Kidney epithelial cell (primary cell): ENCODE measurements at regions not wholly inside any gene's neighbourhood (a gene's known extent, or its start where the extent isn't known, plus 50 kb on each side); places are given as distances from the start of the nearest gene placed in this dataset.

ENCODE experiments used
- DNase-seq: peaks from one replicate; pipeline ENCODE4 v3.0.0-alpha.2; 2010; ENCODE audit warnings: low read depth
- H3K27me3 ChIP-seq: 2 replicates; pipeline ENCODE4 v1.6.0; 2011; ENCODE audit warnings: low read length; ENCODE audit not compliant: control insufficient read depth, insufficient read depth
- H3K36me3 ChIP-seq: 2 replicates; pipeline ENCODE4 v1.5.1; 2011; ENCODE audit warnings: low read length; ENCODE audit not compliant: control insufficient read depth, insufficient read depth
- H3K4me3 ChIP-seq: 2 replicates; pipeline ENCODE4 v1.5.1; 2011; ENCODE audit warnings: low read depth, mild to moderate bottlenecking, control low read depth, low read length
- TF ChIP-seq, protein P1 (sequence below): IDR thresholded peaks from 2 replicates; pipeline ENCODE4 v1.5.1; 2011; ENCODE audit warnings: mild to moderate bottlenecking, moderate library complexity, low read length, control low read depth, inconsistent platforms; ENCODE audit not compliant: insufficient read depth, poor library complexity, severe bottlenecking

DNA sequence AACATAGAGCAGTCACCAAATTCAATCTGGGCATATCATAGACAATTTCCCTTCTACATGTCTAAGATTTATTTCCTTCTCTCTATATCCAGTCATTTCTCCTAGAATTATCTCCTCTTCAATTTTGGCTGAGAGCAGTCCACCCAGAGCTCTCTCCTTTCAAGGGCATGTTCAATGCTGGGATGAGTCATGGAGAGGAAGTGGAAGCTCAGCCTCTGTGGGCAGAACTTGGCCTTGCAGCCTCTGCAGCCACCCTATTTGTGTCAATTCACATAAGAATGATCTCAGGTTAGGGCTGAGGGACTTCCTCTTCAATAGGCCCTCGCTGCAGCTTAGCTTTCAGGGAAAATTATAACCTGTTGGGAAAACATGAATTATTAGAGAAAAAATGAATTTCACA lies 560.8 kb downstream of the POM121L12 start:
- Histone ChIP-seq H3K4me3 (no peak overlapping the region), H3K36me3 (no peaks in the 10 kb centered on the region), H3K27me3 (no peaks in the 10 kb centered on the region)
- TF ChIP-seq, protein P1, sequence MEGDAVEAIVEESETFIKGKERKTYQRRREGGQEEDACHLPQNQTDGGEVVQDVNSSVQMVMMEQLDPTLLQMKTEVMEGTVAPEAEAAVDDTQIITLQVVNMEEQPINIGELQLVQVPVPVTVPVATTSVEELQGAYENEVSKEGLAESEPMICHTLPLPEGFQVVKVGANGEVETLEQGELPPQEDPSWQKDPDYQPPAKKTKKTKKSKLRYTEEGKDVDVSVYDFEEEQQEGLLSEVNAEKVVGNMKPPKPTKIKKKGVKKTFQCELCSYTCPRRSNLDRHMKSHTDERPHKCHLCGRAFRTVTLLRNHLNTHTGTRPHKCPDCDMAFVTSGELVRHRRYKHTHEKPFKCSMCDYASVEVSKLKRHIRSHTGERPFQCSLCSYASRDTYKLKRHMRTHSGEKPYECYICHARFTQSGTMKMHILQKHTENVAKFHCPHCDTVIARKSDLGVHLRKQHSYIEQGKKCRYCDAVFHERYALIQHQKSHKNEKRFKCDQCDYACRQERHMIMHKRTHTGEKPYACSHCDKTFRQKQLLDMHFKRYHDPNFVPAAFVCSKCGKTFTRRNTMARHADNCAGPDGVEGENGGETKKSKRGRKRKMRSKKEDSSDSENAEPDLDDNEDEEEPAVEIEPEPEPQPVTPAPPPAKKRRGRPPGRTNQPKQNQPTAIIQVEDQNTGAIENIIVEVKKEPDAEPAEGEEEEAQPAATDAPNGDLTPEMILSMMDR: peak; percentile 45
- peak; percentile 37 for DNase-seq

DNA sequence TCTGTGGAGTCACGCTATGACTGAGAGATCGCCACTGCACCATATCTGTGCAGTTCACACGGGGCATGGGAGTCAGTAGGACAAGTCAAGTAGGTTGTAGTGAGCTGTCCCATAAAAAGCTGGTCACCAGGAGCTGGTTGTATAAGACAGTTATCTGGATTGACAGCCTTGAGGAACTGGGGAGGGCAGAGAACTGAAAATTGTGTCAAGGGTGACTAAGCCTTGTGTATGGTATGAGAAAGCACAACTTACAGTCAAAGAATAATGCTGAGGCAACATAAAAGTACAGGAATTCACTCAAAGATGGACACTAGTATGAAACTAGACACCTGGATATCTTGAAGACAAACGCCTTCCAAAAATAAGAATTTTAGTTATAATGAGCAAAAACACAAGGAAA lies 564.9 kb downstream of the POM121L12 start:
- no peak for DNase-seq
- TF ChIP-seq, protein P1: no peak
- Histone ChIP-seq H3K27me3 (no peaks in the 10 kb centered on the region), H3K4me3 (no peak overlapping the region), H3K36me3 (no peaks in the 10 kb centered on the region)

DNA sequence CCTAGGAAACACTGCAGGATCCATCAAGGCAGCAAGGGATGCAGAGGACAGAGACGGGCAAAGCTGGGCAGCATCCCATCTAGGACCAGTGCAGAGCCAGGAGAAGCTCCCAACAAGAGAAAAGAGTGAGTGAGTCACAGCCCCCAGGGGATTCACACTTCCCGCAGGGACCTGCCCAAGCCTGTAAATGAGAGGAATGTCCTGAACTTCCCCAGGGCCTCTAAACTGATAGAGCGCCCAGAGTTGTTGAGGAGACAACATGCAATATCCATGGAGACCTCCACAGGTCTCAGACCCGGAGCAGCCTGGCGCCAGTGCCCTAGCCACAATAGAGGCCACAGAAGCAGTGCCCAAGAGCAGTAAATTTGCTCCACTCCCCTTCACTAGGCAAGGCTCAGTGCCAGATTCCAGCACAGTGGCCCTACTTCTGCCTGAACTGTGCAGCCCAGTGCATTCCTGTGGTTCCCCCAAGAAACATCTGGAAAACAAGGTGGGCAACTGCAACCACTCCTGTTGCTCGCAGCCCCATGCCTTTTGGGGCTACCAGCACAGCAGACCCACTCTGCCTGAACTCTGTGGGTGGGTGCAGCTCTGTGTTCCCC lies 567.5 kb downstream of the POM121L12 start:
- TF ChIP-seq, protein P1: no peak
- Histone ChIP-seq H3K27me3 (no peaks in the 10 kb centered on the region), H3K36me3 (no peaks in the 10 kb centered on the region), H3K4me3 (no peak overlapping the region)
- DNase-seq: no peak

DNA sequence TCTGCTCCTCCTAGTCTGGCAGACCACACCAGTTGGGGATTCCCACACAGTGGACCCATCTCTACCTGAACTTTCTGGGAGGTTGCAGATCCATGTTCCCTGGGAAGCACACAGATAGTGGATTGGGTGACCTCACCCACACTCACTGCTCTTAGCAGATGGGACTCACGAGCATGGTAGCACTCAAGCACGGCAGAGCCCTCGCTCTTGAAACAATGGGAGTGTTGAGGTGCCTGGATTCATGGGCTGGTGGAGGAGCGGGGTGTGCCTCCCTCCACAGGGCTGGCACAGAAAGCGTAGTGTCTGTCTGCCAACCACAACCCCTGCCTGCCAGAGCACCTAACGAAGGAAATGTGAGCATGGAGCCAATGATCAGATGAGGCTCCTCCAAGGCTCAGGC lies 568.0 kb downstream of the POM121L12 start:
- TF ChIP-seq, protein P1: no peak
- Histone ChIP-seq H3K4me3 (no peak overlapping the region), H3K27me3 (no peaks in the 10 kb centered on the region), H3K36me3 (no peaks in the 10 kb centered on the region)
- no peak for DNase-seq

DNA sequence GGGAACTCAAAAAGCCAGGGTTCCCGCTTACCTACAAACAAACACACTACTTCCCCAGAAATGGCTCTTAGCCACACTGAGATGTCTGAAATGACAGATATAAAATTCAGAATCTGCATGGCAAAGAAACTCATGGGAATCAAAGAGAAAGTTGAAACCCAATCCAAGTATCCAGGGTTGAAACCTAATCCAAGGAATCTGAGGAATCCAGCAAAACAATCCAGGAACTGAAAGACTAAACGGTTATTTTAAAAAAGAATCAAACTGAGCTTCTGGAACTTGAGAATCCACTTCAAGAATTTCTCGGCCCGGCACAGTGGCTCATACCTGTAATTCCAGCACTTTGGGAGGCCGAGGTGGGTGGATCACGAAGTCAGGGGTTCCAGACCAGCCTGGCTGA lies 568.8 kb downstream of the POM121L12 start:
- DNase-seq: no peak
- H3K27me3 ChIP-seq: no peaks in the 10 kb centered on the region
- H3K36me3 ChIP-seq: no peaks in the 10 kb centered on the region
- TF ChIP-seq, protein P1: no peak
- H3K4me3 ChIP-seq: no peak overlapping the region

DNA sequence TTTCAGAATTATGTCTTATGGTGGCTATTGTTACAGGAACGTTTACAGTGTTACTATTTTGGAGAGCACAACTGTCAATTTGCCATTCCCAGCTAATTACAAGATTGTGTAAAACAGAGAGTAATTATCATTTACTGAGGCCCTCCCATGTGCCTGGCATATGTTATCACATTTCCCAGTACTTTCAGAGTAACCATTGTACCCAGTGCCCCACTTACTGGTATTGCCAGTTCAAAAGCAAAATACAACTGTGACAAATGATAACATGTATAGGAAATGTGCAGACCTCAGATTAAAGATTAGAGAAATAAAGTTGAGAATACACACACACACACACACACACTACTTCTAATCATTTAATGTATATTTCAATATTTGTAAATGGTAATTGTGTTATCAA lies 572.5 kb downstream of the POM121L12 start:
- DNase-seq: no peak
- Histone ChIP-seq H3K36me3 (no peaks in the 10 kb centered on the region), H3K27me3 (no peaks in the 10 kb centered on the region), H3K4me3 (no peak overlapping the region)
- TF ChIP-seq, protein P1: no peak
